OCI-LY7 (cell line): ENCODE measurements at regions not wholly inside any gene's neighbourhood (a gene's known extent, or its start where the extent isn't known, plus 50 kb on each side); places are given as distances from the start of the nearest gene placed in this dataset.

Experiments used
- BruUV-seq: library from RNA; stranded (reverse); fragments of 400-500 nt; replicated peaks from 2 replicates; lab custom pipeline; 2021; lab: Mats Ljungman, UMichigan
- CTCF ChIA-PET: fragments of 300-600 bp; sonication (Branson Sonifier 250); formaldehyde crosslinking; loops from one replicate; lab custom pipeline; 2022; ENCODE audit warnings: antibody characterized with exemption; ENCODE audit not compliant: unreplicated experiment; lab: Charles Lee
- POLR2A ChIA-PET: fragments of 300-600 bp; sonication (Branson Sonifier 250); formaldehyde crosslinking; loops from one replicate; lab custom pipeline; 2022; ENCODE audit warnings: antibody characterized with exemption; lab: Charles Lee
- DNase-seq: peaks from one replicate; pipeline ENCODE4 v3.0.0-alpha.2; 2015; ENCODE audit warnings: low spot score
- H2AFZ ChIP-seq: fragments of 200-600 bp; sonication (generic), shearing (Covaris generic); 2 replicates; pipeline ENCODE4 v1.6.1; 2014; ENCODE audit warnings: mild to moderate bottlenecking, antibody characterized with exemption, low read length, moderate library complexity
- H3K27ac ChIP-seq: fragments of 200-600 bp; sonication (generic); 2 replicates; pipeline ENCODE4 v1.5.1; 2014; ENCODE audit warnings: mixed run types, low read depth, mild to moderate bottlenecking, moderate library complexity, low read length, inconsistent platforms; ENCODE audit not compliant: poor library complexity, severe bottlenecking
- H3K36me3 ChIP-seq: fragments of 200-600 bp; sonication (generic); 2 replicates; pipeline ENCODE4 v1.6.1; 2014; ENCODE audit warnings: mild to moderate bottlenecking, antibody characterized with exemption, low read length, moderate library complexity, mixed read lengths; ENCODE audit not compliant: insufficient read depth
- H3K4me1 ChIP-seq: fragments of 200-600 bp; sonication (generic); 2 replicates; pipeline ENCODE4 v1.5.1; 2014; ENCODE audit warnings: mild to moderate bottlenecking, low read length; ENCODE audit not compliant: insufficient read depth, poor library complexity, severe bottlenecking
- H3K4me2 ChIP-seq: fragments of 200-600 bp; sonication (generic); 2 replicates; pipeline ENCODE4 v1.6.1; 2014; ENCODE audit warnings: mild to moderate bottlenecking, low read length
- H3K4me3 ChIP-seq: fragments of 200-600 bp; sonication (generic); 2 replicates; pipeline ENCODE4 v1.5.1; 2014; ENCODE audit warnings: mild to moderate bottlenecking, low read depth, low read length; ENCODE audit not compliant: poor library complexity, severe bottlenecking
- H3K79me2 ChIP-seq: fragments of 200-600 bp; sonication (generic); 2 replicates; pipeline ENCODE4 v1.6.1; 2016; ENCODE audit warnings: low read depth, mild to moderate bottlenecking, low read length, moderate library complexity, mixed read lengths; ENCODE audit not compliant: insufficient read depth
- H3K9me2 ChIP-seq: fragments of 200-600 bp; sonication (generic); 2 replicates; pipeline ENCODE4 v1.6.1; 2016; ENCODE audit warnings: mild to moderate bottlenecking, low read length, mixed read lengths; ENCODE audit not compliant: insufficient read depth
- H3K9me3 ChIP-seq: fragments of 200-600 bp; sonication (generic); 2 replicates; pipeline ENCODE4 v1.6.1; 2014; ENCODE audit warnings: mild to moderate bottlenecking, mixed run types, low read length, mixed read lengths
- H4K20me1 ChIP-seq: fragments of 200-600 bp; sonication (generic); 2 replicates; pipeline ENCODE4 v1.6.1; 2014; ENCODE audit warnings: mild to moderate bottlenecking, antibody characterized with exemption, low read length, moderate library complexity, mixed read lengths; ENCODE audit not compliant: insufficient read depth
- CTCF ChIP-seq: fragments of 200-600 bp; sonication (generic); conservative IDR thresholded peaks from 2 replicates; pipeline ENCODE4 v1.5.1; 2014; ENCODE audit warnings: mild to moderate bottlenecking, antibody characterized with exemption, low read length, moderate library complexity, mixed read lengths
- EZH2phosphoT487 ChIP-seq: fragments of 200-600 bp; sonication (generic); IDR thresholded peaks from 2 replicates; pipeline ENCODE4 v1.6.1; 2018; ENCODE audit warnings: low read depth, borderline replicate concordance, mild to moderate bottlenecking, mixed run types, antibody characterized with exemption, low read length, moderate library complexity, mixed read lengths
- intact Hi-C: fragments of 100-400 bp; cut with micrococcal nuclease; formaldehyde crosslinking; loops from one replicate; pipeline ENCODE4 v1.10.0; 2022; ENCODE audit not compliant: unreplicated experiment

GRCh38 chr4:138311771-138312535 is 69.8 kb upstream of the SLC7A11 start:
- Histone ChIP-seq H3K4me2 (no peak overlapping the region), H3K4me3 (no peak overlapping the region), H3K27ac (no peak overlapping the region), H3K4me1 (no peaks in the 10 kb centered on the region), H3K36me3 (no peaks in the 10 kb centered on the region), H3K79me2 (no peaks in the 10 kb centered on the region), H2AFZ (no peak overlapping the region), H3K9me3 (no peaks in the 10 kb centered on the region), H4K20me1 (no peaks in the 10 kb centered on the region), H3K9me2 (no peaks in the 10 kb centered on the region)
- TF ChIP-seq CTCF: no peak
- TF ChIP-seq EZH2phosphoT487: no peak
- no TSS peak for BruUV-seq
- no peak for DNase-seq
- ChIA-PET CTCF (no interaction called here), POLR2A (no interaction called here)
- intact Hi-C loops: no loop called here

GRCh38 chr4:138310991-138311390 is 68.8 kb upstream of the SLC7A11 start:
- ChIA-PET CTCF (no interaction called here), POLR2A (interaction anchor here (0.6 kb wide), 1 partner anchor 56 kb away, joined by 3 read pairs; no protein-coding TSS in a partner anchor)
- Histone ChIP-seq H3K36me3 (no peaks in the 10 kb centered on the region), H3K4me2 (no peak overlapping the region), H3K9me2 (no peaks in the 10 kb centered on the region), H3K4me3 (no peak overlapping the region), H2AFZ (no peak overlapping the region), H3K9me3 (no peaks in the 10 kb centered on the region), H3K79me2 (no peaks in the 10 kb centered on the region), H3K27ac (no peak overlapping the region), H3K4me1 (no peaks in the 10 kb centered on the region), H4K20me1 (no peaks in the 10 kb centered on the region)
- no peak for DNase-seq
- intact Hi-C loops: no loop called here
- BruUV-seq: no TSS peak
- TF ChIP-seq CTCF (no peak), EZH2phosphoT487 (no peak)

GRCh38 chr4:138310498-138310897 is 68.3 kb upstream of the SLC7A11 start:
- no peaks in the 10 kb centered on the region for H4K20me1 ChIP-seq
- ChIA-PET CTCF (no interaction called here), POLR2A (interaction anchor here (0.6 kb wide), 1 partner anchor 56 kb away, joined by 3 read pairs; no protein-coding TSS in a partner anchor)
- H3K9me2 ChIP-seq: no peaks in the 10 kb centered on the region
- no peak overlapping the region for H3K4me3 ChIP-seq
- intact Hi-C loops: no loop called here
- H2AFZ ChIP-seq: no peak overlapping the region
- no peak overlapping the region for H3K27ac ChIP-seq
- no peak for DNase-seq
- H3K9me3 ChIP-seq: no peaks in the 10 kb centered on the region
- no peaks in the 10 kb centered on the region for H3K36me3 ChIP-seq
- no peak overlapping the region for H3K4me2 ChIP-seq
- H3K79me2 ChIP-seq: no peaks in the 10 kb centered on the region
- no TSS peak for BruUV-seq
- TF ChIP-seq CTCF: no peak
- TF ChIP-seq EZH2phosphoT487: no peak
- H3K4me1 ChIP-seq: no peaks in the 10 kb centered on the region
